B cell (primary cell): ENCODE measurements at regions not wholly inside any gene's neighbourhood (a gene's known extent, or its start where the extent isn't known, plus 50 kb on each side); places are given as distances from the start of the nearest gene placed in this dataset.

Experiments
- ATAC-seq: fragments of 200-7000 bp; cut with Tn5 transposase; one replicate; pipeline ENCODE4 v1.10.0; 2021; ENCODE audit warnings: low read depth, mild to moderate bottlenecking, moderate number of reproducible peaks, moderate library complexity
- CTCF ChIA-PET: fragments of 350-600 bp; sonication (Branson Sonifier 250); formaldehyde crosslinking; loops from one replicate; lab custom pipeline; 2021; ENCODE audit warnings: antibody characterized with exemption, inconsistent platforms; lab: Charles Lee
- POLR2A ChIA-PET: fragments of 350-600 bp; sonication (Branson Sonifier 250); formaldehyde crosslinking; loops from one replicate; lab custom pipeline; 2021; ENCODE audit warnings: antibody characterized with exemption; lab: Charles Lee
- DNase-seq: peaks from one replicate; pipeline ENCODE4 v3.0.0; 2013
- H2AFZ ChIP-seq: 2 replicates; pipeline ENCODE4 v1.6.1; 2012; ENCODE audit warnings: mild to moderate bottlenecking, low read depth, low read length; ENCODE audit not compliant: insufficient read depth, poor library complexity, severe bottlenecking
- H3K27ac ChIP-seq, 2 donors: 1 replicate in 1 of 2; 2 replicates in 1 of 2; pipeline ENCODE4 v1.5.1; 2012 to 2013; ENCODE audit warnings: low read length in 2 of 2, mild to moderate bottlenecking in 2 of 2, moderate library complexity in 1 of 2
- H3K27me3 ChIP-seq, 4 experiments: fragments of 200-600 bp in 1 of 4; sonication (generic) in 1 of 4; replicated peaks in 1 of 4; 1 replicate in 2 of 4; 2 replicates in 2 of 4; pipeline versions ENCODE4 v1.6.1 to v1.7.0; 2013 to 2016; ENCODE audit warnings: low read length in 3 of 4, mild to moderate bottlenecking in 2 of 4, mixed read lengths in 1 of 4, moderate library complexity in 1 of 4; ENCODE audit not compliant: insufficient read depth in 4 of 4, control insufficient read depth in 3 of 4; ENCODE audit errors: control extremely low read depth in 1 of 4
- H3K36me3 ChIP-seq, 2 experiments: replicated peaks in 1 of 2; 1 replicate in 1 of 2; 2 replicates in 1 of 2; pipeline versions ENCODE4 v1.6.1 to v1.7.1; 2013; ENCODE audit warnings: low read length in 1 of 2; ENCODE audit not compliant: insufficient read depth in 2 of 2, control insufficient read depth in 1 of 2; ENCODE audit errors: control extremely low read depth in 1 of 2, extremely low read depth in 1 of 2
- H3K4me1 ChIP-seq, 2 donors: fragments of 200-600 bp in 1 of 2; sonication (generic) in 1 of 2; 1 replicate in 1 of 2; 2 replicates in 1 of 2; pipeline versions ENCODE4 v1.5.1 to v1.6.1; 2013 to 2017; ENCODE audit warnings: low read length in 2 of 2; ENCODE audit not compliant: control insufficient read depth in 2 of 2, insufficient read depth in 2 of 2
- H3K4me2 ChIP-seq: replicated peaks from 2 replicates; pipeline ENCODE3; 2012; ENCODE audit warnings: mild to moderate bottlenecking, low read depth, low read length; ENCODE audit not compliant: poor library complexity, severe bottlenecking
- H3K4me3 ChIP-seq, 5 experiments: fragments of 200-600 bp in 1 of 5; sonication (generic) in 1 of 5; 1 replicate in 3 of 5; 2 replicates in 2 of 5; pipeline versions ENCODE4 v1.5.1 to v1.7.0; 2011 to 2016; ENCODE audit warnings: low read length in 4 of 5, mild to moderate bottlenecking in 4 of 5, low read depth in 2 of 5, control low read depth in 1 of 5, moderate library complexity in 1 of 5; ENCODE audit not compliant: insufficient read depth in 1 of 5; ENCODE audit errors: control extremely low read depth in 1 of 5, extremely low read depth in 1 of 5
- H3K79me2 ChIP-seq: fragments of 200-600 bp; sonication (generic); one replicate; pipeline ENCODE4 v1.6.0; 2016; ENCODE audit warnings: low read length; ENCODE audit not compliant: control insufficient read depth, insufficient read depth
- H3K9ac ChIP-seq: fragments of 200-600 bp; sonication (generic); 2 replicates; pipeline ENCODE4 v1.6.1; 2017; ENCODE audit warnings: mild to moderate bottlenecking, low read length, moderate library complexity
- H3K9me3 ChIP-seq, 3 donors: one replicate each; pipeline versions ENCODE4 v1.6.1 to v1.7.1; 2013; ENCODE audit warnings: low read length in 2 of 3; ENCODE audit not compliant: control insufficient read depth in 2 of 3, insufficient read depth in 1 of 3; ENCODE audit errors: control extremely low read depth in 1 of 3
- H4K20me1 ChIP-seq: 2 replicates; pipeline ENCODE4 v1.6.0; 2012; ENCODE audit warnings: mild to moderate bottlenecking, low read length; ENCODE audit not compliant: insufficient read depth, control insufficient read depth, poor library complexity, severe bottlenecking
- H3K27ac Mint-ChIP-seq: one replicate; pipeline ENCODE4 v1.8.0; 2021; ENCODE audit warnings: mixed read lengths
- H3K27me3 Mint-ChIP-seq: one replicate; pipeline ENCODE4 v1.8.0; 2021; ENCODE audit warnings: mixed read lengths
- H3K4me1 Mint-ChIP-seq: one replicate; pipeline ENCODE4 v1.8.0; 2021; ENCODE audit warnings: mixed read lengths
- H3K4me3 Mint-ChIP-seq: one replicate; pipeline ENCODE4 v1.8.0; 2021; ENCODE audit warnings: mixed read lengths
- H3K9me3 Mint-ChIP-seq: one replicate; pipeline ENCODE4 v1.8.0; 2022; ENCODE audit warnings: mixed read lengths; ENCODE audit not compliant: insufficient read depth
- CTCF ChIP-seq: fragments of 200-600 bp; IDR thresholded peaks from one replicate; pipeline ENCODE4 v1.8.0; 2022; ENCODE audit warnings: antibody characterized with exemption, mild to moderate bottlenecking
- EZH2 ChIP-seq: IDR thresholded peaks from 2 replicates; pipeline ENCODE4 v1.6.1; 2012; ENCODE audit warnings: borderline replicate concordance, low read depth, mild to moderate bottlenecking, moderate library complexity, low read length; ENCODE audit not compliant: insufficient read depth, poor library complexity, severe bottlenecking
- WGBS: methylation state at CpG from one replicate; pipeline ENCODE4 v1.1.5; 2013; ENCODE audit warnings: missing lambda C conversion rate; ENCODE audit not compliant: insufficient coverage; 5-methylcytosine and 5-hydroxymethylcytosine counted together
- intact Hi-C: fragments of 100-400 bp; cut with micrococcal nuclease; formaldehyde crosslinking; loops from one replicate; pipeline ENCODE4 v1.10.0; 2022

GRCh38 chr13:105703843-105704242, 831.6 kb downstream of the EFNB2 start:
- Histone ChIP-seq H3K27ac (no peak overlapping the region), H3K27me3 (no peaks in the 10 kb centered on the region), H3K4me3 (no peak overlapping the region), H3K79me2 (no peaks in the 10 kb centered on the region), H2AFZ (no peak overlapping the region), H3K4me1 (no peaks in the 10 kb centered on the region), H3K9ac (no peak overlapping the region), H3K36me3 (no peaks in the 10 kb centered on the region), H3K9me3 (peaks cover 0 to 4% (median 0%) of the 10 kb centered on the region in 3 donors), H4K20me1 (no peaks in the 10 kb centered on the region), H3K4me2 (no peak overlapping the region)
- intact Hi-C loops = no loop called here
- no peak overlapping the region for H3K4me3 Mint-ChIP-seq
- DNase-seq = no peak
- no peaks in the 10 kb centered on the region for H3K27me3 Mint-ChIP-seq
- H3K9me3 Mint-ChIP-seq = peaks cover 4% of the 10 kb centered on the region
- no peak for TF ChIP-seq CTCF
- TF ChIP-seq EZH2 = no peak
- ATAC-seq = no peak
- H3K27ac Mint-ChIP-seq = no peak overlapping the region
- ChIA-PET POLR2A (no interaction called here), CTCF (no interaction called here)
- H3K4me1 Mint-ChIP-seq = no peaks in the 10 kb centered on the region
- 83% methylated on average over 1 of the region's 3 CpGs for WGBS

- no peaks in the 10 kb centered on the region for H3K79me2 ChIP-seq
- no peak overlapping the region for H3K27ac ChIP-seq
- no peak overlapping the region for H2AFZ ChIP-seq
- 90% methylated on average over 4 of the region's 4 CpGs for WGBS
- peaks cover 0 to 4% (median 0%) of the 10 kb centered on the region in 3 donors for H3K9me3 ChIP-seq
- Mint-ChIP-seq H3K4me1 (no peaks in the 10 kb centered on the region), H3K4me3 (no peak overlapping the region), H3K9me3 (peaks cover 4% of the 10 kb centered on the region), H3K27ac (no peak overlapping the region), H3K27me3 (no peaks in the 10 kb centered on the region)
- no peaks in the 10 kb centered on the region for H3K4me1 ChIP-seq
- ATAC-seq = no peak
- H3K9ac ChIP-seq = no peak overlapping the region
- no peaks in the 10 kb centered on the region for H3K27me3 ChIP-seq
- H4K20me1 ChIP-seq = no peaks in the 10 kb centered on the region
- intact Hi-C loops = no loop called here
- DNase-seq = no peak
- no peak for TF ChIP-seq CTCF
- TF ChIP-seq EZH2 = no peak
- no peaks in the 10 kb centered on the region for H3K36me3 ChIP-seq
- H3K4me2 ChIP-seq = no peak overlapping the region
- H3K4me3 ChIP-seq = no peak overlapping the region
- CTCF ChIA-PET = no interaction called here
- POLR2A ChIA-PET = no interaction called here
Observed at GRCh38 chr13:105702441-105702840, 833.0 kb downstream of the EFNB2 start.
